PC-9 (cell line): ENCODE measurements at regions not wholly inside any gene's neighbourhood (a gene's known extent, or its start where the extent isn't known, plus 50 kb on each side); places are given as distances from the start of the nearest gene placed in this dataset.

Source experiments
- BruUV-seq: library from RNA; stranded (reverse); fragments of 400-500 nt; replicated peaks from 2 replicates; lab custom pipeline; 2021; lab: Mats Ljungman, UMichigan
- CTCF ChIA-PET: fragments of 300-600 bp; sonication (Branson Sonifier 250); formaldehyde crosslinking; loops from one replicate; lab custom pipeline; 2022; ENCODE audit warnings: antibody characterized with exemption; lab: Charles Lee
- POLR2A ChIA-PET: fragments of 300-600 bp; sonication (Branson Sonifier 250); formaldehyde crosslinking; loops from one replicate; lab custom pipeline; 2022; ENCODE audit warnings: antibody characterized with exemption; ENCODE audit not compliant: unreplicated experiment; lab: Charles Lee
- DNase-seq, 2 experiments: peaks; one replicate each; pipeline versions ENCODE4 v3.0.0 to v3.0.0-alpha.2; 2015 to 2022; ENCODE audit warnings: mixed read lengths in 1 of 2
- H2AFZ ChIP-seq: fragments of 200-600 bp; sonication (generic); 2 replicates; pipeline ENCODE4 v1.8.1; 2017; ENCODE audit warnings: antibody characterized with exemption
- H3F3A ChIP-seq: fragments of 200-600 bp; sonication (generic); 2 replicates; pipeline ENCODE4 v1.8.1; 2017; ENCODE audit warnings: antibody characterized with exemption, mild to moderate bottlenecking, low read depth; ENCODE audit not compliant: insufficient read depth
- H3K27ac ChIP-seq: fragments of 200-600 bp; sonication (generic); 2 replicates; pipeline ENCODE4 v1.6.1; 2016; ENCODE audit warnings: mixed run types
- H3K27me3 ChIP-seq: fragments of 200-600 bp; sonication (generic); 2 replicates; pipeline ENCODE4 v1.6.1; 2016; ENCODE audit warnings: low read depth, mixed run types; ENCODE audit not compliant: insufficient read depth
- H3K36me3 ChIP-seq: fragments of 200-600 bp; sonication (generic); 2 replicates; pipeline ENCODE4 v1.6.1; 2016; ENCODE audit warnings: low read depth, mixed run types
- H3K4me1 ChIP-seq: fragments of 200-600 bp; sonication (generic); replicated peaks from 2 replicates; pipeline ENCODE4 v1.6.1; 2016; ENCODE audit warnings: mixed run types; ENCODE audit not compliant: insufficient read depth
- H3K4me2 ChIP-seq: fragments of 200-600 bp; sonication (generic); 2 replicates; pipeline ENCODE4 v1.6.1; 2017; ENCODE audit warnings: mixed run types
- H3K4me3 ChIP-seq: fragments of 200-600 bp; sonication (generic); 2 replicates; pipeline ENCODE4 v1.6.1; 2016; ENCODE audit warnings: mixed run types
- H3K79me2 ChIP-seq: fragments of 200-600 bp; sonication (generic); 2 replicates; pipeline ENCODE4 v1.6.1; 2017; ENCODE audit warnings: low read depth, mixed run types
- H3K9me2 ChIP-seq: fragments of 200-600 bp; sonication (generic); 2 replicates; pipeline ENCODE4 v1.8.1; 2017; ENCODE audit warnings: mild to moderate bottlenecking; ENCODE audit not compliant: insufficient read depth
- H3K9me3 ChIP-seq: fragments of 200-600 bp; sonication (generic); 2 replicates; pipeline ENCODE4 v1.8.1; 2016; ENCODE audit warnings: low read depth; ENCODE audit not compliant: insufficient read depth
- H4K20me1 ChIP-seq: fragments of 200-600 bp; sonication (generic); 2 replicates; pipeline ENCODE4 v1.8.1; 2017; ENCODE audit not compliant: insufficient read depth
- EZH2 ChIP-seq: fragments of 200-600 bp; sonication (generic); IDR thresholded peaks from 2 replicates; pipeline ENCODE4 v1.8.0; 2017; ENCODE audit warnings: antibody characterized with exemption, low read depth
- intact Hi-C: fragments of 100-400 bp; cut with micrococcal nuclease; formaldehyde crosslinking; loops from one replicate; pipeline ENCODE4 v1.10.0; 2022; ENCODE audit not compliant: unreplicated experiment
- TF ChIP-seq, protein P1 (sequence below): fragments of 200-600 bp; sonication (generic); conservative IDR thresholded peaks from 2 replicates; pipeline ENCODE4 v1.6.1; 2017; ENCODE audit warnings: mixed run types, antibody characterized with exemption, mild to moderate bottlenecking, moderate library complexity

DNA sequence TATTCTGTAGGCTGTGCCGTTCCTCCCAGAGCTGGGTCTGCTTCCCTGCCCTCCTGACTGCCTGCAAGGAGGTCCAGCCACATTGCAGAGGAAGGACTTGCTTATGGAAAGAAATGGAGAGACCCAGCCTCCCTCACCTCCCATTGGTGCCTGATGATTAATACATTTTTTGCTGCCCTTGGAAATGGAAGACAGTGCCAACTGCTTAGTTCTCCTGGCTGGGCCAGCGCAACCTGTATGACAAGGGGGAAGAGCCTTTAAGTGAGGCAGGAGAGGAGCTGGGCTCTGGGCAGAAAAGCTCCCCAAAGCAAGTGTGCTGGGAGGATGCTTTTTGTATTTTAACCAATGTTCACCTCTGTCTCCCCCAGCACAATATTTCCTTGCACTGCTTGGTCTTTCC is 238.5 kb downstream of the SOX9 start:
- ChIA-PET POLR2A (interaction anchor here (0.7 kb wide), 3 partner anchors 48 to 237 kb away, joined by 3 to 4 read pairs (median 3); no protein-coding TSS in a partner anchor), CTCF (no interaction called here)
- peaks cover 33% of the 10 kb centered on the region for H3F3A ChIP-seq
- H3K9me3 ChIP-seq: no peaks in the 10 kb centered on the region; the same call in 1 of the 2 replicates
- no peaks in the 10 kb centered on the region for H3K79me2 ChIP-seq
- H3K36me3 ChIP-seq: no peaks in the 10 kb centered on the region
- peak overlapping the region; percentile 53; the same call in 1 of the 2 replicates for H3K27ac ChIP-seq
- peaks cover 48% of the 10 kb centered on the region for H3K4me1 ChIP-seq
- H3K27me3 ChIP-seq: no peaks in the 10 kb centered on the region
- intact Hi-C loops: loop anchor here (1.0 to 2.0 kb wide), 3 partner anchors 30 to 62 kb away; no protein-coding TSS in a partner anchor
- no peaks in the 10 kb centered on the region for H3K9me2 ChIP-seq
- BruUV-seq: no TSS peak
- peak; percentile 43 to 59 for DNase-seq
- 0 out of 2 replicates have a peak overlapping the region, but pooled peaks have one; percentile 10 for H3K4me2 ChIP-seq
- no peaks in the 10 kb centered on the region for H4K20me1 ChIP-seq
- H2AFZ ChIP-seq: no peak overlapping the region
- no peak overlapping the region for H3K4me3 ChIP-seq
- TF ChIP-seq, protein P1, sequence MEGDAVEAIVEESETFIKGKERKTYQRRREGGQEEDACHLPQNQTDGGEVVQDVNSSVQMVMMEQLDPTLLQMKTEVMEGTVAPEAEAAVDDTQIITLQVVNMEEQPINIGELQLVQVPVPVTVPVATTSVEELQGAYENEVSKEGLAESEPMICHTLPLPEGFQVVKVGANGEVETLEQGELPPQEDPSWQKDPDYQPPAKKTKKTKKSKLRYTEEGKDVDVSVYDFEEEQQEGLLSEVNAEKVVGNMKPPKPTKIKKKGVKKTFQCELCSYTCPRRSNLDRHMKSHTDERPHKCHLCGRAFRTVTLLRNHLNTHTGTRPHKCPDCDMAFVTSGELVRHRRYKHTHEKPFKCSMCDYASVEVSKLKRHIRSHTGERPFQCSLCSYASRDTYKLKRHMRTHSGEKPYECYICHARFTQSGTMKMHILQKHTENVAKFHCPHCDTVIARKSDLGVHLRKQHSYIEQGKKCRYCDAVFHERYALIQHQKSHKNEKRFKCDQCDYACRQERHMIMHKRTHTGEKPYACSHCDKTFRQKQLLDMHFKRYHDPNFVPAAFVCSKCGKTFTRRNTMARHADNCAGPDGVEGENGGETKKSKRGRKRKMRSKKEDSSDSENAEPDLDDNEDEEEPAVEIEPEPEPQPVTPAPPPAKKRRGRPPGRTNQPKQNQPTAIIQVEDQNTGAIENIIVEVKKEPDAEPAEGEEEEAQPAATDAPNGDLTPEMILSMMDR: no peak
- TF ChIP-seq EZH2: no peak

DNA sequence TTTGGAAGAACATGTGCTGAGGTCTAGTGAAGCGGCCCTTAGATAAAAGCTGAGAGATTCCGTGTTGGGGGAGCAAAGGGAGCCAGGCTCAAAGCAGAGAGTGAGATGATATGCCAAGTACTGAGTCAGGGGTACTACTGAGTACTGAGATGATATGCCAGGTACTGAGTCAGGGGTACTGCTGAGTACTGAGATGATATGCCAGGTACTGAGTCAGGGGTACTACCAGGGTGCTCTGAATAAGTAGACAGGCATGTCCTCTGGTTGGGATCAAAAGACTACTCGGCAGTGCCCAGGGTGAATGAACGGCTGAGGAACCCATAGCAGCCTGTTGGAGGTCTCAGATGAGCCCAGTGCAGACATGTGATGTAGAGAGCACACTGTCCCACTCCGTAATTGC is 239.0 kb downstream of the SOX9 start:
- intact Hi-C loops: loop anchor here (1.0 to 2.0 kb wide), 3 partner anchors 29 to 61 kb away; no protein-coding TSS in a partner anchor
- CTCF ChIA-PET: no interaction called here
- no TSS peak for BruUV-seq

DNA sequence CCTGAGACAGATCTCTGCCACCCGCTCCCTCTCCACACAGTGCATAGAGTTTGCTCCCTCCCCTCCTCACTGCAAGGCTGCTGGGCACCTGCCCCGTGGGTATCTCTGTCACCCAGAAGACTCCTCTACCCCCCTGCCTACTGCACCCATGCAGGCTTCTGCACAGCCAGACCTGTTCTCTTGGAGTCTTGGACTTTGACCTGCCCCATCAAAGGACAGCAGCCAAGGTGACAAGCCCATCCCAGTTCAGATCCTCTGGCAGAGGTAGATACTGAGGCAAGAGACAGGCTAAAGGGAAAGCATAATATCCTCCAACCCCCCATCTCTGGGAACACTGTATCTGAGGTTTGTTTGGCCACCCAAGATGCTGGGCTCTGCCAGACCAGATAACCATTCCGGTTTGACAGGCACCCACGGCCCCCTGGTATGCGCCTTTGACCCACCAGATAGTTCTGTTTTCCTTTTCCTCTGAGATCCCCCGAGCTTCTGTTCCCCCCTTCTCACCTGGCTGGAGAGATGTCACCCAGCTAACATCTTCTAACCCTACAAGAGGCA is 239.6 kb downstream of the SOX9 start:
- Histone ChIP-seq H3K79me2 (no peaks in the 10 kb centered on the region), H3F3A (peaks cover 33% of the 10 kb centered on the region), H4K20me1 (no peaks in the 10 kb centered on the region), H3K27me3 (no peaks in the 10 kb centered on the region), H3K9me2 (no peaks in the 10 kb centered on the region), H3K4me3 (no peak overlapping the region), H3K36me3 (no peaks in the 10 kb centered on the region), H3K9me3 (no peaks in the 10 kb centered on the region; the same call in 1 of the 2 replicates), H3K4me1 (peaks cover 48% of the 10 kb centered on the region), H3K27ac (no peak overlapping the region), H3K4me2 (no peak overlapping the region), H2AFZ (no peak overlapping the region)
- BruUV-seq: no TSS peak
- no peak for DNase-seq
- TF ChIP-seq EZH2: no peak
- TF ChIP-seq, protein P1: no peak
- CTCF ChIA-PET: interaction anchor here (0.6 to 0.7 kb wide), 2 partner anchors 94 to 123 kb away, joined by 3 to 5 read pairs; no protein-coding TSS in a partner anchor
- intact Hi-C loops: no loop called here
- POLR2A ChIA-PET: interaction anchor here (0.7 to 1.1 kb wide), 2 partner anchors 95 to 240 kb away, joined by 5 to 21 read pairs; partner anchors contain the start of gene SOX9

More for the DNA sequence above, 239.0 kb downstream of the SOX9 start:
- Histone ChIP-seq H3K4me3 (no peak overlapping the region), H3K4me1 (peaks cover 48% of the 10 kb centered on the region), H3K79me2 (no peaks in the 10 kb centered on the region), H3K27me3 (no peaks in the 10 kb centered on the region), H2AFZ (no peak overlapping the region), H3K9me2 (no peaks in the 10 kb centered on the region), H4K20me1 (no peaks in the 10 kb centered on the region), H3K27ac (no peak overlapping the region), H3K36me3 (no peaks in the 10 kb centered on the region), H3K4me2 (no peak overlapping the region), H3K9me3 (no peaks in the 10 kb centered on the region; the same call in 1 of the 2 replicates), H3F3A (peaks cover 33% of the 10 kb centered on the region)
- TF ChIP-seq EZH2: no peak
- TF ChIP-seq, protein P1: no peak
- POLR2A ChIA-PET: no interaction called here
- DNase-seq: no peak
